Endothelial cell of umbilical vein (primary cell): ENCODE measurements at regions not wholly inside any gene's neighbourhood (a gene's known extent, or its start where the extent isn't known, plus 50 kb on each side); places are given as distances from the start of the nearest gene placed in this dataset.

Source experiments
- FOS ChIP-seq: IDR thresholded peaks from 2 replicates; pipeline ENCODE4 v1.6.1; 2011; ENCODE audit warnings: mild to moderate bottlenecking, low read length, moderate library complexity, borderline replicate concordance; ENCODE audit not compliant: insufficient read depth
- MYC ChIP-seq: IDR thresholded peaks from one replicate; pipeline ENCODE4 v1.6.1; 2011; ENCODE audit warnings: mild to moderate bottlenecking, low read depth, low read length
- POLR2A ChIP-seq: IDR thresholded peaks from 2 replicates; pipeline ENCODE4 v1.6.1; 2012; ENCODE audit warnings: low read depth, mild to moderate bottlenecking, control low read depth, low read length
- POLR2AphosphoS5 ChIP-seq: IDR thresholded peaks from 2 replicates; pipeline ENCODE4 v1.6.1; 2012; ENCODE audit warnings: low read depth, mild to moderate bottlenecking, control low read depth, low read length, moderate library complexity; ENCODE audit not compliant: insufficient read depth
- TF ChIP-seq, protein P1 (sequence below): IDR thresholded peaks from 2 replicates; pipeline ENCODE4 v1.6.1; 2011; ENCODE audit not compliant: insufficient read depth, insufficient read length
- TF ChIP-seq, protein P2 (sequence below), 2 donors: IDR thresholded peaks; 1 replicate in 1 of 2; 2 replicates in 1 of 2; pipeline ENCODE4 v1.5.1; 2011; ENCODE audit warnings: low read length in 2 of 2, mild to moderate bottlenecking in 2 of 2, moderate library complexity in 2 of 2, control low read depth in 1 of 2, inconsistent platforms in 1 of 2, low read depth in 1 of 2; ENCODE audit not compliant: insufficient read depth in 1 of 2; ENCODE audit errors: extremely low read depth in 1 of 2

DNA sequence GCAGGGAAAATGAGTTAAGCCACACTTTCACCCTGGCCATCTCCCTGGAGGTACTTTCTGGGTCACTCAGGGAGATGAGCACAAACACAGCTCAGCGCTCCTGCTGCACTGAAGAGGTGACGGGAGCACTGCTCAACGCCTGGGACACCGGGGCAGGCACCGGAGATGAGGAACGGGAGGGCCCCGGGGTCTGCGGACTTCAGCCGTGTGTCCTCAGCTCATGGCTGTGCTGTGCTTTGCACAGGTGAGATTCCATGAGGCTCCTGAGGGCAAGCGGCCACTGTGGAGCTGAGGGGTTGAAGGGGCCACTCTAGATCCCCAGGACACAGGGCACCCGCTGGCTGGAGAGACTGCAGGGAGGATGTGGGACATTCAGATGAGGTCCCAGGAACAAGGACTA, 234.2 kb upstream of the EXOC2 start:
- TF ChIP-seq, protein P1, sequence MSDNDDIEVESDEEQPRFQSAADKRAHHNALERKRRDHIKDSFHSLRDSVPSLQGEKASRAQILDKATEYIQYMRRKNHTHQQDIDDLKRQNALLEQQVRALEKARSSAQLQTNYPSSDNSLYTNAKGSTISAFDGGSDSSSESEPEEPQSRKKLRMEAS: no peak
- TF ChIP-seq, protein P2, sequence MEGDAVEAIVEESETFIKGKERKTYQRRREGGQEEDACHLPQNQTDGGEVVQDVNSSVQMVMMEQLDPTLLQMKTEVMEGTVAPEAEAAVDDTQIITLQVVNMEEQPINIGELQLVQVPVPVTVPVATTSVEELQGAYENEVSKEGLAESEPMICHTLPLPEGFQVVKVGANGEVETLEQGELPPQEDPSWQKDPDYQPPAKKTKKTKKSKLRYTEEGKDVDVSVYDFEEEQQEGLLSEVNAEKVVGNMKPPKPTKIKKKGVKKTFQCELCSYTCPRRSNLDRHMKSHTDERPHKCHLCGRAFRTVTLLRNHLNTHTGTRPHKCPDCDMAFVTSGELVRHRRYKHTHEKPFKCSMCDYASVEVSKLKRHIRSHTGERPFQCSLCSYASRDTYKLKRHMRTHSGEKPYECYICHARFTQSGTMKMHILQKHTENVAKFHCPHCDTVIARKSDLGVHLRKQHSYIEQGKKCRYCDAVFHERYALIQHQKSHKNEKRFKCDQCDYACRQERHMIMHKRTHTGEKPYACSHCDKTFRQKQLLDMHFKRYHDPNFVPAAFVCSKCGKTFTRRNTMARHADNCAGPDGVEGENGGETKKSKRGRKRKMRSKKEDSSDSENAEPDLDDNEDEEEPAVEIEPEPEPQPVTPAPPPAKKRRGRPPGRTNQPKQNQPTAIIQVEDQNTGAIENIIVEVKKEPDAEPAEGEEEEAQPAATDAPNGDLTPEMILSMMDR (IDR thresholded peaks at IDR 0.05; ENCODE audit: extremely low read depth in 1 of 2, insufficient read depth in 1 of 2, low read depth in 1 of 2, low read length in 2 of 2): no peak
- TF ChIP-seq POLR2A: no peak
- no peak for TF ChIP-seq MYC
- TF ChIP-seq POLR2AphosphoS5: no peak
- TF ChIP-seq FOS: no peak
